ENCODE measurements at regions not wholly inside any gene's neighbourhood (a gene's known extent, or its start where the extent isn't known, plus 50 kb on each side); places are given as distances from the start of the nearest gene placed in this dataset.
A peak's percentile ranks its signal among the peaks of the same experiment; 100 is the strongest.

DNA sequence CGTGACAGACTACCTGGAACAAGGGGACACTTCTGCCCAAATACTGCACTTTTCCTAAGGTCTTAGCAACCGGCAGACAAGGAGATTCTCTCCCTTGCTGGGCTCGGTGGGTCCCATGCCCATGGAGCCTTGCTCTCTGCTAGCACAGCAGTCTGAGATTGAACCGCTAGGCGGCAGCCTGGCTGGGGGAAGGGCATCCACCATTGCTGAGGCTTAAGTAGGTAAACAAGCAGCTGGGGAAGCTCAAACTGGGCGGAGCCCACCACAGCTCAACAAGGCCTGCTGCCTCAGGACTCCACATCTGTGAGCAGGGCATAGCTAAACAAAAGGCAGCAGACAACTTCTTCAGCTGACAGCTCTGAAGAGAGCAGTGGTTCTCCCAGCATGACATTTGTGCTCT lies 87.8 kb upstream of the ASCC3 start:
- 83% methylated on average over 5 of the region's 6 CpGs for WGBS
- no peak for DNase-seq

DNA sequence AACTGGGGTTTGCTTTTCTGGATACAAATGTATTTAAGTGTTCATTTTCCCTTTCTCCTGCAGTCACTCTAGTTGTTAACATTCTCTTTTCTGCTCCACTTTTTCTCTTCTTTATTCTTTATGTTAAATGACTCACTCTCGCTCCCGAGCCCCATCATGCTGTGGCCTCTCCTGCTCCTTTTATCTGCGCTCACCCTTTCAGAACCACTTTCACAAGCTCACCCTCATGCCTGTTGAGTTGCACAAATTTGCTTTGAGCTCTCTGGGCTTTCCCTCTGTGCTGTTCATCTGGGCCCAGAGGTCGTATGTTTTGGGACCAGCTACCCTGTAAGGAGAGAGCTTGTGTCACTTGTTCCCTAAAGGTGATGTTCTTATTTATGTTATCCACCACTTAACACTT lies 98.1 kb upstream of the ASCC3 start:
- Histone ChIP-seq H3K27ac (ENCODE audit: low read length, poor library complexity, severe bottlenecking) (no peak overlapping the region), H2BK5ac (ENCODE audit: low read depth, low read length, poor library complexity, severe bottlenecking) (no peak overlapping the region), H2BK12ac (ENCODE audit: low read length in 2 of 2) (no peak overlapping the region), H3K18ac (ENCODE audit: low read depth in 1 of 2, low read length in 2 of 2) (peak overlapping the region in 1 of 2 experiments; percentile 41), H3K36me3 (ENCODE audit: control insufficient read depth in 1 of 2, insufficient read depth in 2 of 2, low read depth in 1 of 2, low read length in 2 of 2) (no peaks in the 10 kb centered on the region), H4K91ac (ENCODE audit: low read length) (no peak overlapping the region), H3K27me3 (ENCODE audit: control insufficient read depth in 1 of 2, insufficient read depth in 1 of 2, low read length in 2 of 2) (no peaks in the 10 kb centered on the region), H3K9ac (ENCODE audit: low read length) (no peak overlapping the region), H3K23ac (ENCODE audit: low read length in 2 of 2) (no peak overlapping the region), H2BK120ac (ENCODE audit: low read depth, low read length) (no peak overlapping the region), H3K4me1 (ENCODE audit: control insufficient read depth, insufficient read depth, low read depth, low read length) (no peaks in the 10 kb centered on the region), H2AK5ac (ENCODE audit: low read length, severe bottlenecking) (no peak overlapping the region), H2AFZ (ENCODE audit: low read depth, low read length) (no peak overlapping the region), H3K4ac (ENCODE audit: low read depth in 1 of 2, low read length in 2 of 2) (no peak overlapping the region), H3K79me1 (replicated peaks; ENCODE audit: low read length, poor library complexity, severe bottlenecking) (no peaks in the 10 kb centered on the region), H3K4me3 (ENCODE audit: insufficient read depth in 1 of 2, low read depth in 1 of 2, low read length in 2 of 2) (no peak overlapping the region), H3K9me3 (ENCODE audit: control insufficient read depth, low read length) (no peaks in the 10 kb centered on the region), H4K8ac (ENCODE audit: low read length) (no peak overlapping the region), H3K14ac (ENCODE audit: low read length in 2 of 2) (no peak overlapping the region), H3K4me2 (ENCODE audit: low read length, poor library complexity, severe bottlenecking) (no peak overlapping the region), H2BK15ac (ENCODE audit: low read depth, poor library complexity, severe bottlenecking) (no peak overlapping the region)
- 62% methylated on average over 4 of the region's 4 CpGs for WGBS
- DNase-seq = no peak

More for the DNA sequence above, 87.8 kb upstream of the ASCC3 start:
- Histone ChIP-seq H3K79me1 (replicated peaks; ENCODE audit: low read length, poor library complexity, severe bottlenecking) (no peaks in the 10 kb centered on the region), H3K9me3 (ENCODE audit: control insufficient read depth, low read length) (peaks cover 4% of the 10 kb centered on the region), H4K8ac (ENCODE audit: low read length) (no peak overlapping the region), H2BK12ac (ENCODE audit: low read length in 2 of 2) (no peak overlapping the region), H3K23ac (ENCODE audit: low read length in 2 of 2) (no peak overlapping the region), H3K4ac (ENCODE audit: low read depth in 1 of 2, low read length in 2 of 2) (no peak overlapping the region), H3K4me2 (ENCODE audit: low read length, poor library complexity, severe bottlenecking) (no peak overlapping the region), H2BK15ac (ENCODE audit: low read depth, poor library complexity, severe bottlenecking) (no peak overlapping the region), H3K36me3 (ENCODE audit: control insufficient read depth in 1 of 2, insufficient read depth in 2 of 2, low read depth in 1 of 2, low read length in 2 of 2) (no peaks in the 10 kb centered on the region), H2AK5ac (ENCODE audit: low read length, severe bottlenecking) (no peak overlapping the region), H3K9ac (ENCODE audit: low read length) (no peak overlapping the region), H2BK5ac (ENCODE audit: low read depth, low read length, poor library complexity, severe bottlenecking) (no peak overlapping the region), H3K18ac (ENCODE audit: low read depth in 1 of 2, low read length in 2 of 2) (no peak overlapping the region), H3K4me3 (ENCODE audit: insufficient read depth in 1 of 2, low read depth in 1 of 2, low read length in 2 of 2) (no peak overlapping the region), H2AFZ (ENCODE audit: low read depth, low read length) (no peak overlapping the region), H3K27me3 (ENCODE audit: control insufficient read depth in 1 of 2, insufficient read depth in 1 of 2, low read length in 2 of 2) (no peaks in the 10 kb centered on the region), H3K14ac (ENCODE audit: low read length in 2 of 2) (no peak overlapping the region), H2BK120ac (ENCODE audit: low read depth, low read length) (no peak overlapping the region), H4K91ac (ENCODE audit: low read length) (no peak overlapping the region), H3K27ac (ENCODE audit: low read length, poor library complexity, severe bottlenecking) (no peak overlapping the region), H3K4me1 (ENCODE audit: control insufficient read depth, insufficient read depth, low read depth, low read length) (no peaks in the 10 kb centered on the region)

DNA sequence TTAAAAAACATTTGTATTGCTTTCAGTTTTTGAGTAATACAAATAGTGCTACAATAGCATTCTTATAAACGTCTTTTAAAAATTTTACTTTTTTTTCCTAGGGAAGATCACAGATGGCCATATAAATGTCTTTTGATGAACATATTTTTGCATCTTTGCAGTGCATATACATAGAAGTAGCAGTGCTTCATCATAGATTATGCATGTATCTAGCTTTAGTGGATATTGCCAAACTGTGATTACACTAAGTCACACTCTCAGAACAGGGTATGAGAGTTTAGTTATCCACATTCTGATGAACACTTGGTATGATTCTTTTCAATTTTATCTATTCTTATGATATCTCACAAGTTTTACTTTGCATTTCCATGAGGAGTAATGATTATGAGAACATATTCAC lies 99.8 kb upstream of the ASCC3 start:
- H2BK15ac ChIP-seq (ENCODE audit: low read depth, poor library complexity, severe bottlenecking) = no peak overlapping the region
- no peaks in the 10 kb centered on the region for H3K9me3 ChIP-seq (ENCODE audit: control insufficient read depth, low read length)
- no peak overlapping the region for H3K4ac ChIP-seq (ENCODE audit: low read depth in 1 of 2, low read length in 2 of 2)
- H3K14ac ChIP-seq (ENCODE audit: low read length in 2 of 2) = no peak overlapping the region
- no peak overlapping the region for H3K9ac ChIP-seq (ENCODE audit: low read length)
- H2BK120ac ChIP-seq (ENCODE audit: low read depth, low read length) = no peak overlapping the region
- no peak overlapping the region for H3K4me3 ChIP-seq (ENCODE audit: insufficient read depth in 1 of 2, low read depth in 1 of 2, low read length in 2 of 2)
- H2AK5ac ChIP-seq (ENCODE audit: low read length, severe bottlenecking) = no peak overlapping the region
- no peak overlapping the region for H3K4me2 ChIP-seq (ENCODE audit: low read length, poor library complexity, severe bottlenecking)
- no peak for DNase-seq
- no peak overlapping the region for H2BK12ac ChIP-seq (ENCODE audit: low read length in 2 of 2)
- H4K91ac ChIP-seq (ENCODE audit: low read length) = no peak overlapping the region
- no peak overlapping the region for H3K27ac ChIP-seq (ENCODE audit: low read length, poor library complexity, severe bottlenecking)
- no peak overlapping the region for H4K8ac ChIP-seq (ENCODE audit: low read length)
- H3K27me3 ChIP-seq (ENCODE audit: control insufficient read depth in 1 of 2, insufficient read depth in 1 of 2, low read length in 2 of 2) = no peaks in the 10 kb centered on the region
- no CpG with 5 or more reads among the region's 1 CpG for WGBS
- no peak overlapping the region for H2AFZ ChIP-seq (ENCODE audit: low read depth, low read length)
- no peaks in the 10 kb centered on the region for H3K36me3 ChIP-seq (ENCODE audit: control insufficient read depth in 1 of 2, insufficient read depth in 2 of 2, low read depth in 1 of 2, low read length in 2 of 2)
- H3K23ac ChIP-seq (ENCODE audit: low read length in 2 of 2) = no peak overlapping the region
- no peaks in the 10 kb centered on the region for H3K4me1 ChIP-seq (ENCODE audit: control insufficient read depth, insufficient read depth, low read depth, low read length)
- H3K18ac ChIP-seq (ENCODE audit: low read depth in 1 of 2, low read length in 2 of 2) = no peak overlapping the region
- H3K79me1 ChIP-seq (replicated peaks; ENCODE audit: low read length, poor library complexity, severe bottlenecking) = no peaks in the 10 kb centered on the region
- no peak overlapping the region for H2BK5ac ChIP-seq (ENCODE audit: low read depth, low read length, poor library complexity, severe bottlenecking)

DNA sequence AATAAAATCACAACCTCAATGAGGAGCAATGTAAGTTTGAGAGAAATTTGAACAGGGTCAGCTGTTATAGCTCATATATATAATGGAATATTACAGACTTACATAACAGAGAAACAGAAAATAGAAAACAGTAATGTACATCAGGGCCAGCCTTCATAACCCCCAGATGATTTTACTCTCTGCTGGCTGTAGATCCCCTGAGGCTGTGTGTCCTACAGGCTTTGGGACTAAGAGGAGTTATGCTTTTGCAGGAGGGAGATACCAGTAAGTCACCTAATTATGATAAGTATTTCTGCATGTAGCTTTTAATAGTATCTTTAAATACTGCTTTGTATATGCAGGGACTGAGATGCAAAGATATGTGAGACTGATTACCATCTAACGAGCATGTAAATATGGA lies 105.8 kb upstream of the ASCC3 start:
- Histone ChIP-seq H4K91ac (ENCODE audit: low read length) (no peak overlapping the region), H2BK5ac (ENCODE audit: low read depth, low read length, poor library complexity, severe bottlenecking) (no peak overlapping the region), H3K4ac (ENCODE audit: low read depth in 1 of 2, low read length in 2 of 2) (no peak overlapping the region), H3K27me3 (ENCODE audit: control insufficient read depth in 1 of 2, insufficient read depth in 1 of 2, low read length in 2 of 2) (no peaks in the 10 kb centered on the region), H3K23ac (ENCODE audit: low read length in 2 of 2) (no peak overlapping the region), H3K4me2 (ENCODE audit: low read length, poor library complexity, severe bottlenecking) (no peak overlapping the region), H3K36me3 (ENCODE audit: control insufficient read depth in 1 of 2, insufficient read depth in 2 of 2, low read depth in 1 of 2, low read length in 2 of 2) (no peaks in the 10 kb centered on the region), H2AFZ (ENCODE audit: low read depth, low read length) (no peak overlapping the region), H3K9ac (ENCODE audit: low read length) (no peak overlapping the region), H3K9me3 (ENCODE audit: control insufficient read depth, low read length) (no peaks in the 10 kb centered on the region), H3K79me1 (replicated peaks; ENCODE audit: low read length, poor library complexity, severe bottlenecking) (no peaks in the 10 kb centered on the region), H4K8ac (ENCODE audit: low read length) (no peak overlapping the region), H3K4me3 (ENCODE audit: insufficient read depth in 1 of 2, low read depth in 1 of 2, low read length in 2 of 2) (no peak overlapping the region), H3K14ac (ENCODE audit: low read length in 2 of 2) (no peak overlapping the region), H2AK5ac (ENCODE audit: low read length, severe bottlenecking) (no peak overlapping the region), H2BK120ac (ENCODE audit: low read depth, low read length) (no peak overlapping the region), H2BK12ac (ENCODE audit: low read length in 2 of 2) (no peak overlapping the region), H2BK15ac (ENCODE audit: low read depth, poor library complexity, severe bottlenecking) (no peak overlapping the region), H3K18ac (ENCODE audit: low read depth in 1 of 2, low read length in 2 of 2) (no peak overlapping the region), H3K4me1 (ENCODE audit: control insufficient read depth, insufficient read depth, low read depth, low read length) (no peaks in the 10 kb centered on the region), H3K27ac (ENCODE audit: low read length, poor library complexity, severe bottlenecking) (no peak overlapping the region)
- no peak for DNase-seq
- 94% methylated on average over 1 of the region's 1 CpG for WGBS

Measured in mesenchymal stem cell (in vitro differentiated cells and primary cell).